Panc1 (cell line): ENCODE measurements at regions not wholly inside any gene's neighbourhood (a gene's known extent, or its start where the extent isn't known, plus 50 kb on each side); places are given as distances from the start of the nearest gene placed in this dataset.

Experiments
- CTCF ChIP-seq: fragments of 450-650 bp; IDR thresholded peaks from 2 replicates; pipeline ENCODE4 v1.5.1; 2017; ENCODE audit warnings: mild to moderate bottlenecking
- POLR2AphosphoS5 ChIP-seq: IDR thresholded peaks from 2 replicates; pipeline ENCODE4 v1.6.1; 2012; ENCODE audit warnings: mild to moderate bottlenecking, low read depth, low read length, moderate library complexity
- REST ChIP-seq, 2 experiments: IDR thresholded peaks; 2 replicates each; pipeline ENCODE4 v1.6.1; 2011 to 2012; ENCODE audit warnings: low read depth in 2 of 2, control low read depth in 1 of 2, low read length in 1 of 2, mild to moderate bottlenecking in 1 of 2, moderate library complexity in 1 of 2; ENCODE audit not compliant: insufficient read depth in 1 of 2
- TCF7L2 ChIP-seq: IDR thresholded peaks from 2 replicates; pipeline ENCODE4 v1.6.1; 2011; ENCODE audit warnings: mild to moderate bottlenecking, low read depth, low read length, inconsistent platforms

GRCh38 chr5:6163913-6164312 lies 214.4 kb downstream of the MED10 start:
- TF ChIP-seq REST (IDR thresholded peaks at IDR 0.05; ENCODE audit: insufficient read depth in 1 of 2, low read depth in 2 of 2, low read length in 1 of 2), result no peak
- TF ChIP-seq CTCF, result no peak
- no peak for TF ChIP-seq TCF7L2
- no peak for TF ChIP-seq POLR2AphosphoS5
